H1 (cell line): ENCODE measurements at regions not wholly inside any gene's neighbourhood (a gene's known extent, or its start where the extent isn't known, plus 50 kb on each side); places are given as distances from the start of the nearest gene placed in this dataset.

Experiments used
- CBX5 ChIP-seq: fragments of 300-800, 300-1000 bp; sonication (generic); IDR thresholded peaks from 2 replicates; pipeline ENCODE4 v1.7.1; 2016; ENCODE audit warnings: antibody characterized with exemption, low read length, low read depth
- CTBP2 ChIP-seq: IDR thresholded peaks from 2 replicates; pipeline ENCODE4 v1.7.0; 2011; ENCODE audit warnings: borderline replicate concordance, mild to moderate bottlenecking, moderate library complexity, mixed read lengths, low read length; ENCODE audit not compliant: insufficient read depth, insufficient read length
- JUN ChIP-seq: IDR thresholded peaks from 2 replicates; pipeline ENCODE4 v1.6.1; 2011; ENCODE audit warnings: low read depth, mild to moderate bottlenecking, improper control_type of control experiment, low read length
- MAFK ChIP-seq: IDR thresholded peaks from 2 replicates; pipeline ENCODE4 v1.6.1; 2012; ENCODE audit warnings: low read depth, mild to moderate bottlenecking, improper control_type of control experiment, low read length
- PHF8 ChIP-seq: fragments of 200-600 bp; sonication (generic); conservative IDR thresholded peaks from 2 replicates; pipeline ENCODE4 v1.7.1; 2012; ENCODE audit warnings: low read depth, mild to moderate bottlenecking, inconsistent platforms, low read length, moderate library complexity
- POLR2A ChIP-seq, 2 experiments: IDR thresholded peaks; 1 replicate in 1 of 2; 2 replicates in 1 of 2; pipeline ENCODE4 v1.6.1; 2011; ENCODE audit warnings: low read depth in 2 of 2, low read length in 2 of 2, mild to moderate bottlenecking in 2 of 2; ENCODE audit errors: control extremely low read depth in 1 of 2
- SIN3A ChIP-seq, 2 experiments: IDR thresholded peaks in 1 of 2; conservative IDR thresholded peaks in 1 of 2; 2 replicates each; pipeline ENCODE4 v1.6.1; 2011 to 2012; ENCODE audit warnings: low read length in 2 of 2, improper control_type of control experiment in 1 of 2, low read depth in 1 of 2, mild to moderate bottlenecking in 1 of 2
- TEAD4 ChIP-seq: IDR thresholded peaks from 2 replicates; pipeline ENCODE4 v1.6.1; 2012; ENCODE audit warnings: low read depth, low read length, inconsistent platforms, mixed read lengths

DNA sequence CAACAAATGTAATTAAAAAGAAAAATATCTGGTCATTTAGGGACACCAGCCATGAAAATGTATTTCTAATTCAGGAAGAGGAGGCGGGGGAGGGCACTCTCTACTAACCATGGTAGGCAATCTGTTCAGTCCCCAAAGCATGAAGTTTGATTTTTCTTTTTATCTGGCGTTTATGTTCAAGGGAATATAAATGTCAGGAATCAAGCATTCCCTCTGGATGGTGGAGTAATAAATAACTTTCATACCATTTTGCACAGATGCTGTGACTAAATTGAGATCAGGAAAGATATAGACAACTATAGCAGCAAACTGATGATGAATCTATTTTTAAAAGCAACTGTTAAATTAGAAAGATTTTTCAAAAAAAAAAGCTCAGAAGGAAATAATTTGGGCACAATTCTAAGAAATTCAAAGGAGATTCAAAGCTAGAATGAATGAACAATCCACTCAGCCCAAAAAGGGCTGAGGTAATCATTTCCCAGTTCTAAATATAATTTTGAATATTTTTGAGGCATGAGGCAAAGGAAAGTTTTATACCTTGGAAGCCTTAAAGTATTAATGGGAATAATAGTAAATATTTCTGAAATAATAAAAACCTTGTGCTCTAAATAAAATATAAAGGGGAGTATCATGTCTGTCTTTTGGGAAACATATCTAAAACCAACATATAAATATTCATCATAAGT is 146.4 kb upstream of the POU2AF2 start (continued):
- TF ChIP-seq JUN (no peak), TEAD4 (no peak), CBX5 (no peak), MAFK (no peak), SIN3A (conservative IDR thresholded peaks at IDR 0.05 in 1 of 2, IDR thresholded peaks at IDR 0.05 in 1 of 2; ENCODE audit: low read depth in 1 of 2, low read length in 2 of 2) (no peak), CTBP2 (no peak), POLR2A (IDR thresholded peaks at IDR 0.05; ENCODE audit: control extremely low read depth in 1 of 2, low read depth in 2 of 2, low read length in 2 of 2) (no peak), PHF8 (no peak)
- TF ChIP-seq, all 59 proteins: peak for 0
